OCI-LY3 (cell line): ENCODE measurements at regions not wholly inside any gene's neighbourhood (a gene's known extent, or its start where the extent isn't known, plus 50 kb on each side); places are given as distances from the start of the nearest gene placed in this dataset.

ENCODE experiments used
- CTCF ChIP-seq: fragments of 200-600, 300-600 bp; sonication (generic); IDR thresholded peaks from 2 replicates; pipeline ENCODE4 v1.5.1; 2014; ENCODE audit warnings: antibody characterized with exemption, low read length, low read depth
- EZH2phosphoT487 ChIP-seq: fragments of 200-600 bp; shearing (Covaris generic); IDR thresholded peaks from 2 replicates; pipeline ENCODE4 v1.6.1; 2018; ENCODE audit warnings: antibody characterized with exemption, mixed run types, low read depth

DNA sequence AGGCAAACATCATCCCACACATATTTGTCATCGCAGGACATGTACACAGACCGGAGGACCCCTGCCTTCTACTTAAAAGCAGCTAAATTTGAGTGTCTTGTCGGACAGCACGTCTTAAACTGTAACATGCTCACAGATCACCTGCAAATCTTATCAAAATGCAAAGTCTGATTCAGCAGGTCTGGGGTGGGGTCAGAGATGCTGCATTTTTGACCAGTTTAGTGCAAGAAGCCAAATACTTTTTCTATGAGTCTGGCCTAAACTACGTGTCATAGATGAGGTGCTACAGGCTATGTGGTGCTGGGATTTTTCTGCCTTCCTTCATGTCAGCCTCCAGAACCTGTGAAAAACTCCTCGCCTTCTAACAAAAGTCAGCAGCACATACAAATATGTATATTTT is 178.8 kb upstream of the LHX5 start:
- TF ChIP-seq CTCF, result no peak
- no peak for TF ChIP-seq EZH2phosphoT487
